Motor neuron (in vitro differentiated cells): ENCODE measurements at regions not wholly inside any gene's neighbourhood (a gene's known extent, or its start where the extent isn't known, plus 50 kb on each side); places are given as distances from the start of the nearest gene placed in this dataset.
"Not testable (repeated sequence)": the region's sequence is repeated elsewhere in the genome, so short reads cannot be mapped to it uniquely, and the experiment has no call there.

Experiments used
- ATAC-seq, 8 experiments: fragments of 200-7000 bp; cut with Tn5 transposase; replicated peaks in 6 of 8; 2 replicates each; pipeline ENCODE4 v1.8.0; 2021; ENCODE audit warnings: mild to moderate bottlenecking in 8 of 8, moderate library complexity in 8 of 8
- H3K27ac ChIP-seq, 2 donors: fragments of 250-450 bp; sonication (Bioruptor Pico); 2 replicates each; pipeline ENCODE4 v1.9.0; 2021; ENCODE audit warnings: antibody characterized with exemption in 2 of 2, mild to moderate bottlenecking in 2 of 2, moderate library complexity in 1 of 2
- H3K4me1 ChIP-seq, 2 donors: fragments of 250-450 bp; sonication (Bioruptor Pico); replicated peaks in 1 of 2; 2 replicates each; pipeline ENCODE4 v1.6.1; 2021; ENCODE audit warnings: antibody characterized with exemption in 2 of 2, mild to moderate bottlenecking in 2 of 2, moderate library complexity in 1 of 2
- H3K4me3 ChIP-seq, 5 donors: fragments of 250-450 bp; sonication (Bioruptor Pico); 2 replicates each; pipeline ENCODE4 v1.9.0; 2021; ENCODE audit warnings: antibody characterized with exemption in 5 of 5, mild to moderate bottlenecking in 5 of 5, moderate library complexity in 4 of 5
- WGBS, 10 experiments: fragments of 450-650 bp; shearing (Covaris generic); methylation state at CpG; one replicate each; pipeline ENCODE4 v1.0.0; 2022; 5-methylcytosine and 5-hydroxymethylcytosine counted together
- in situ Hi-C, 9 experiments: fragments of 400-800 bp; cut with MboI; loops; one replicate each; pipeline ENCODE4 v1.15.0; 2021; ENCODE audit warnings: low sequenced_read_pairs in 9 of 9, low pct_unique_long_range_greater_than_20kb in 2 of 9; ENCODE audit not compliant: unreplicated experiment in 9 of 9

- 17 to 80% (median 70%) methylated on average over 2 to 15 of the region's 20 CpGs; no CpG with 5 or more reads in 2 of the 10 experiments for WGBS, 10 experiments
- H3K27ac ChIP-seq, H3K4me3 ChIP-seq, ATAC-seq, in situ Hi-C loops, H3K4me1 ChIP-seq: not testable (repeated sequence)
Observed at GRCh38 chr20:28619956-28620651, 2637.4 kb upstream of the DEFB115 start.

GRCh38 chr20:28625112-28625511 lies 2632.4 kb upstream of the DEFB115 start:
- WGBS, 10 experiments = 0 to 47% (median 40%) methylated on average over 1 to 2 of the region's 2 CpGs; no CpG with 5 or more reads in 2 of the 10 experiments
- H3K27ac ChIP-seq, H3K4me1 ChIP-seq, H3K4me3 ChIP-seq, ATAC-seq, in situ Hi-C loops: not testable (repeated sequence)

- H3K4me3 ChIP-seq, H3K4me1 ChIP-seq, H3K27ac ChIP-seq, ATAC-seq, in situ Hi-C loops: not testable (repeated sequence)
- 0 to 56% (median 31%) methylated on average over 2 of the region's 2 CpGs for WGBS, 10 experiments
Observed at GRCh38 chr20:28640831-28641230, 2616.6 kb upstream of the DEFB115 start.
